Naive thymus-derived CD8-positive, alpha-beta T cell (primary cell): ENCODE measurements at regions not wholly inside any gene's neighbourhood (a gene's known extent, or its start where the extent isn't known, plus 50 kb on each side); places are given as distances from the start of the nearest gene placed in this dataset.
A peak's percentile ranks its signal among the peaks of the same experiment; 100 is the strongest.

Experiments
- ATAC-seq, 2 donors: fragments of 150-1000 bp; cut with Tn5 transposase in 1 of 2; sonication (Bioruptor Pico), chemical (Tn5 transposase) in 1 of 2; 1 replicate in 1 of 2; 2 replicates in 1 of 2; pipeline ENCODE4 v1.10.0; 2021; ENCODE audit warnings: mild to moderate bottlenecking in 2 of 2, moderate library complexity in 2 of 2
- POLR2A ChIA-PET: fragments of 350-600 bp; sonication (Branson Sonifier 250); formaldehyde crosslinking; loops from one replicate; lab custom pipeline; 2021; ENCODE audit warnings: antibody characterized with exemption; lab: Charles Lee
- DNase-seq, 10 donors: peaks; one replicate each; pipeline versions ENCODE4 v3.0.0 to v3.0.0-alpha.2; 2020 to 2022
- H3K27ac Mint-ChIP-seq, 10 donors: one replicate each; pipeline ENCODE4 v1.8.0; 2020 to 2022; ENCODE audit warnings: mild to moderate bottlenecking in 10 of 10, mixed read lengths in 10 of 10, moderate library complexity in 4 of 10, inconsistent platforms in 1 of 10
- H3K27me3 Mint-ChIP-seq, 5 donors: one replicate each; pipeline ENCODE4 v1.8.0; 2021 to 2022; ENCODE audit warnings: mixed read lengths in 5 of 5
- H3K36me3 Mint-ChIP-seq, 3 donors: one replicate each; pipeline ENCODE4 v1.8.0; 2020 to 2022; ENCODE audit warnings: mixed read lengths in 3 of 3, mild to moderate bottlenecking in 2 of 3, inconsistent platforms in 1 of 3
- H3K4me1 Mint-ChIP-seq, 4 donors: one replicate each; pipeline ENCODE4 v1.8.0; 2021 to 2022; ENCODE audit warnings: mixed read lengths in 4 of 4
- H3K4me3 Mint-ChIP-seq, 10 donors: one replicate each; pipeline ENCODE4 v1.8.0; 2020 to 2022; ENCODE audit warnings: mild to moderate bottlenecking in 10 of 10, mixed read lengths in 10 of 10, moderate library complexity in 6 of 10, inconsistent platforms in 1 of 10
- H3K9me3 Mint-ChIP-seq, 9 donors: one replicate each; pipeline ENCODE4 v1.8.0; 2020 to 2022; ENCODE audit warnings: mixed read lengths in 9 of 9, mild to moderate bottlenecking in 3 of 9, inconsistent platforms in 1 of 9, moderate library complexity in 1 of 9

- Mint-ChIP-seq H3K4me3 (no peak overlapping the region), H3K27me3 (no peaks in the 10 kb centered on the region), H3K4me1 (no peaks in the 10 kb centered on the region), H3K36me3 (no peaks in the 10 kb centered on the region), H3K27ac (peak overlapping the region in 1 of 10 donors; percentile 46), H3K9me3 (no peaks in the 10 kb centered on the region)
- no peak for ATAC-seq
- POLR2A ChIA-PET: no interaction called here
- no peak for DNase-seq
Observed at GRCh38 chr21:16081304-16081703, 351.5 kb downstream of the USP25 start.

- Mint-ChIP-seq H3K27me3 (no peaks in the 10 kb centered on the region), H3K9me3 (no peaks in the 10 kb centered on the region), H3K4me3 (no peak overlapping the region), H3K4me1 (no peaks in the 10 kb centered on the region), H3K27ac (no peak overlapping the region), H3K36me3 (no peaks in the 10 kb centered on the region)
- no peak for DNase-seq
- POLR2A ChIA-PET: no interaction called here
- ATAC-seq: no peak
Observed at GRCh38 chr21:16082038-16082816, 352.4 kb downstream of the USP25 start.

GRCh38 chr21:16084776-16085364, 355.1 kb downstream of the USP25 start:
- no peaks in the 10 kb centered on the region for H3K4me1 Mint-ChIP-seq
- H3K27me3 Mint-ChIP-seq: no peaks in the 10 kb centered on the region
- POLR2A ChIA-PET: no interaction called here
- H3K4me3 Mint-ChIP-seq: no peak overlapping the region
- ATAC-seq (no peak), DNase-seq (no peak)
- H3K27ac Mint-ChIP-seq: no peak overlapping the region
- H3K36me3 Mint-ChIP-seq: no peaks in the 10 kb centered on the region
- H3K9me3 Mint-ChIP-seq: no peaks in the 10 kb centered on the region

GRCh38 chr21:16085421-16085820, 355.6 kb downstream of the USP25 start:
- no peak overlapping the region for H3K27ac Mint-ChIP-seq
- POLR2A ChIA-PET: no interaction called here
- DNase-seq (no peak), ATAC-seq (no peak)
- H3K4me3 Mint-ChIP-seq: no peak overlapping the region
- H3K9me3 Mint-ChIP-seq: no peaks in the 10 kb centered on the region
- no peaks in the 10 kb centered on the region for H3K36me3 Mint-ChIP-seq
- no peaks in the 10 kb centered on the region for H3K4me1 Mint-ChIP-seq
- no peaks in the 10 kb centered on the region for H3K27me3 Mint-ChIP-seq

GRCh38 chr21:16086121-16086520, 356.3 kb downstream of the USP25 start:
- no peaks in the 10 kb centered on the region for H3K9me3 Mint-ChIP-seq
- H3K27me3 Mint-ChIP-seq: no peaks in the 10 kb centered on the region
- ATAC-seq: no peak
- no peaks in the 10 kb centered on the region for H3K4me1 Mint-ChIP-seq
- no peak for DNase-seq
- POLR2A ChIA-PET: no interaction called here
- H3K36me3 Mint-ChIP-seq: no peaks in the 10 kb centered on the region
- no peak overlapping the region for H3K27ac Mint-ChIP-seq
- no peak overlapping the region for H3K4me3 Mint-ChIP-seq

- ATAC-seq (no peak), DNase-seq (no peak)
- Mint-ChIP-seq H3K9me3 (no peaks in the 10 kb centered on the region), H3K27me3 (no peaks in the 10 kb centered on the region), H3K4me1 (no peaks in the 10 kb centered on the region), H3K4me3 (no peak overlapping the region), H3K27ac (no peak overlapping the region), H3K36me3 (no peaks in the 10 kb centered on the region)
- POLR2A ChIA-PET: no interaction called here
Observed at GRCh38 chr21:16086936-16087335, 357.2 kb downstream of the USP25 start.

GRCh38 chr21:16087523-16087922, 357.7 kb downstream of the USP25 start:
- H3K9me3 Mint-ChIP-seq: no peaks in the 10 kb centered on the region
- H3K4me1 Mint-ChIP-seq: no peaks in the 10 kb centered on the region
- no peaks in the 10 kb centered on the region for H3K27me3 Mint-ChIP-seq
- DNase-seq (no peak), ATAC-seq (no peak)
- H3K36me3 Mint-ChIP-seq: no peaks in the 10 kb centered on the region
- H3K4me3 Mint-ChIP-seq: no peak overlapping the region
- POLR2A ChIA-PET: no interaction called here
- H3K27ac Mint-ChIP-seq: no peak overlapping the region

- H3K27me3 Mint-ChIP-seq: no peaks in the 10 kb centered on the region
- no peak overlapping the region for H3K27ac Mint-ChIP-seq
- no peaks in the 10 kb centered on the region for H3K9me3 Mint-ChIP-seq
- POLR2A ChIA-PET: no interaction called here
- H3K4me1 Mint-ChIP-seq: no peaks in the 10 kb centered on the region
- ATAC-seq: no peak
- no peak overlapping the region for H3K4me3 Mint-ChIP-seq
- no peak for DNase-seq
- no peaks in the 10 kb centered on the region for H3K36me3 Mint-ChIP-seq
Observed at GRCh38 chr21:16088056-16088455, 358.3 kb downstream of the USP25 start.

- no peak for DNase-seq
- no peak overlapping the region for H3K4me3 Mint-ChIP-seq
- no peaks in the 10 kb centered on the region for H3K36me3 Mint-ChIP-seq
- no peaks in the 10 kb centered on the region for H3K9me3 Mint-ChIP-seq
- no peaks in the 10 kb centered on the region for H3K4me1 Mint-ChIP-seq
- H3K27ac Mint-ChIP-seq: no peak overlapping the region
- no peak for ATAC-seq
- POLR2A ChIA-PET: no interaction called here
- H3K27me3 Mint-ChIP-seq: no peaks in the 10 kb centered on the region
Observed at GRCh38 chr21:16095005-16095404, 365.2 kb downstream of the USP25 start.

GRCh38 chr21:16096988-16097387, 367.2 kb downstream of the USP25 start:
- Mint-ChIP-seq H3K4me3 (no peak overlapping the region), H3K9me3 (no peaks in the 10 kb centered on the region)

GRCh38 chr21:16102113-16102512, 372.3 kb downstream of the USP25 start:
- Mint-ChIP-seq H3K9me3 (peaks cover 0 to 3% (median 0%) of the 10 kb centered on the region in 9 donors), H3K4me1 (no peaks in the 10 kb centered on the region), H3K36me3 (no peaks in the 10 kb centered on the region), H3K4me3 (no peak overlapping the region), H3K27me3 (peaks cover 0 to 3% (median 1%) of the 10 kb centered on the region in 5 donors), H3K27ac (no peak overlapping the region)
- ATAC-seq: no peak
- DNase-seq: no peak
- POLR2A ChIA-PET: no interaction called here

More at GRCh38 chr21:16096988-16097387, 367.2 kb downstream of the USP25 start:
- no peaks in the 10 kb centered on the region for H3K4me1 Mint-ChIP-seq
- no peaks in the 10 kb centered on the region for H3K27me3 Mint-ChIP-seq
- ATAC-seq: no peak
- DNase-seq: no peak
- no peaks in the 10 kb centered on the region for H3K36me3 Mint-ChIP-seq
- POLR2A ChIA-PET: no interaction called here
- no peak overlapping the region for H3K27ac Mint-ChIP-seq

- ATAC-seq: no peak
- Mint-ChIP-seq H3K4me1 (no peaks in the 10 kb centered on the region), H3K4me3 (no peak overlapping the region), H3K9me3 (peaks cover 0 to 8% (median 1%) of the 10 kb centered on the region in 9 donors), H3K36me3 (peaks cover 0 to 5% (median 0%) of the 10 kb centered on the region in 3 donors), H3K27ac (no peak overlapping the region), H3K27me3 (peaks cover 0 to 3% (median 2%) of the 10 kb centered on the region in 5 donors)
- POLR2A ChIA-PET: no interaction called here
- no peak for DNase-seq
Observed at GRCh38 chr21:16108561-16109075, 378.8 kb downstream of the USP25 start.

- Mint-ChIP-seq H3K27ac (no peak overlapping the region), H3K36me3 (peaks cover 0 to 5% (median 0%) of the 10 kb centered on the region in 3 donors), H3K4me3 (no peak overlapping the region), H3K27me3 (no peaks in the 10 kb centered on the region), H3K4me1 (no peaks in the 10 kb centered on the region), H3K9me3 (peaks cover 0 to 10% (median 2%) of the 10 kb centered on the region in 9 donors)
- POLR2A ChIA-PET: no interaction called here
- no peak for ATAC-seq
- no peak for DNase-seq
Observed at GRCh38 chr21:16113052-16113715, 383.4 kb downstream of the USP25 start.
